ENCODE measurements at regions not wholly inside any gene's neighbourhood (a gene's known extent, or its start where the extent isn't known, plus 50 kb on each side); places are given as distances from the start of the nearest gene placed in this dataset.

DNA sequence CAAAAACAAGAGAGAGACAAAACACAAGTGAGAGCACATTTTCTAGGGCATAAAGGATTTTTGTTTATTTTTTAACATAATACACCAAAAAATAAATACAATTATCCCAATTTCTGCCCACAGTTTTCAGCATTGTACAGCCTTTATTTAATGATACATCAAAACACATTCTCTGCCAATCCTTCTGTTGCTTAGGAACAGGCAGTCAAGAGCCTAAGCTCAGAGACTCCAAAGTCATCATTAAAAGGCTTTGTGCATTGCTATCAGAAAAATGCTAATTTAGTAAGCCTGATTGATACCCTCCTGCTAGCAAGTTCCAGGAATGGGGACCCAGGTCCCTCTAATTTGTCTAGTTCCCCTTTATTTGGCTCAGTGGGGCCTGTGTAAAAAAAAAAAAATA, 536.5 kb downstream of the RPS29 start:
- Histone ChIP-seq H3K4me2 (replicated peaks; ENCODE audit: extremely low read depth, low read length, poor library complexity, severe bottlenecking) (no peak overlapping the region), H3K27me3 (ENCODE audit: control insufficient read depth in 2 of 2, insufficient read depth in 2 of 2, low read length in 2 of 2) (no peaks in the 10 kb centered on the region), H3K4me1 (ENCODE audit: control insufficient read depth in 1 of 2, insufficient read depth in 2 of 2, low read length in 2 of 2) (no peaks in the 10 kb centered on the region), H2AFZ (ENCODE audit: insufficient read depth, low read depth, low read length, poor library complexity, severe bottlenecking) (no peak overlapping the region), H4K20me1 (ENCODE audit: insufficient read depth, low read length) (no peaks in the 10 kb centered on the region), H3K36me3 (replicated peaks in 1 of 2; ENCODE audit: control insufficient read depth in 1 of 2, insufficient read depth in 2 of 2, low read length in 2 of 2) (no peaks in the 10 kb centered on the region), H3K4me3 (replicated peaks in 1 of 3; ENCODE audit: low read depth in 2 of 3, low read length in 3 of 3) (no peak overlapping the region), H3K9ac (ENCODE audit: insufficient read depth, low read length, poor library complexity, severe bottlenecking) (no peak overlapping the region), H3K79me2 (ENCODE audit: insufficient read depth, low read length) (no peaks in the 10 kb centered on the region), H3K9me3 (replicated peaks in 1 of 2; ENCODE audit: control insufficient read depth in 1 of 2, insufficient read depth in 1 of 2, low read length in 2 of 2) (no peaks in the 10 kb centered on the region), H3K27ac (ENCODE audit: low read depth in 1 of 2, low read length in 2 of 2) (no peak overlapping the region)
- DNase-seq: no peak
- intact Hi-C loops (cut with micrococcal nuclease): no loop called here
- no peaks in the 10 kb centered on the region for H3K36me3 Mint-ChIP-seq
- no peaks in the 10 kb centered on the region for H3K4me1 Mint-ChIP-seq
- H3K27ac Mint-ChIP-seq: no peak overlapping the region
- TF ChIP-seq CTCF (IDR thresholded peaks at IDR 0.05): no peak
- no peaks in the 10 kb centered on the region for H3K27me3 Mint-ChIP-seq (ENCODE audit: low read depth in 3 of 3)
- peaks cover 0 to 7% (median 0%) of the 10 kb centered on the region in 7 donors for H3K9me3 Mint-ChIP-seq
- H3K4me3 Mint-ChIP-seq: no peak overlapping the region

- Histone ChIP-seq H3K79me2 (ENCODE audit: insufficient read depth, low read length) (no peaks in the 10 kb centered on the region), H4K20me1 (ENCODE audit: insufficient read depth, low read length) (no peaks in the 10 kb centered on the region), H3K4me1 (ENCODE audit: control insufficient read depth in 1 of 2, insufficient read depth in 2 of 2, low read length in 2 of 2) (no peaks in the 10 kb centered on the region), H3K27ac (ENCODE audit: low read depth in 1 of 2, low read length in 2 of 2) (no peak overlapping the region), H3K4me3 (replicated peaks in 1 of 3; ENCODE audit: low read depth in 2 of 3, low read length in 3 of 3) (no peak overlapping the region), H3K9ac (ENCODE audit: insufficient read depth, low read length, poor library complexity, severe bottlenecking) (no peak overlapping the region), H3K9me3 (replicated peaks in 1 of 2; ENCODE audit: control insufficient read depth in 1 of 2, insufficient read depth in 1 of 2, low read length in 2 of 2) (no peaks in the 10 kb centered on the region), H3K4me2 (replicated peaks; ENCODE audit: extremely low read depth, low read length, poor library complexity, severe bottlenecking) (no peak overlapping the region), H2AFZ (ENCODE audit: insufficient read depth, low read depth, low read length, poor library complexity, severe bottlenecking) (no peak overlapping the region), H3K27me3 (ENCODE audit: control insufficient read depth in 2 of 2, insufficient read depth in 2 of 2, low read length in 2 of 2) (no peaks in the 10 kb centered on the region), H3K36me3 (replicated peaks in 1 of 2; ENCODE audit: control insufficient read depth in 1 of 2, insufficient read depth in 2 of 2, low read length in 2 of 2) (no peaks in the 10 kb centered on the region)
- no peaks in the 10 kb centered on the region for H3K4me1 Mint-ChIP-seq
- H3K27me3 Mint-ChIP-seq (ENCODE audit: low read depth in 3 of 3): no peaks in the 10 kb centered on the region
- H3K27ac Mint-ChIP-seq: no peak overlapping the region
- intact Hi-C loops (cut with micrococcal nuclease): no loop called here
- no peak overlapping the region for H3K4me3 Mint-ChIP-seq
- DNase-seq: no peak
- TF ChIP-seq CTCF (IDR thresholded peaks at IDR 0.05): no peak
- WGBS (ENCODE audit: insufficient coverage): no CpG with 5 or more reads among the region's 2 CpGs
- no peaks in the 10 kb centered on the region for H3K36me3 Mint-ChIP-seq
- H3K9me3 Mint-ChIP-seq: peaks cover 0 to 3% (median 0%) of the 10 kb centered on the region in 7 donors
These were observed 541.2 kb downstream of the RPS29 start for GRCh38 chr14:49044981-49045380.
